Neural cell (in vitro differentiated cells): ENCODE measurements at regions not wholly inside any gene's neighbourhood (a gene's known extent, or its start where the extent isn't known, plus 50 kb on each side); places are given as distances from the start of the nearest gene placed in this dataset.

Experiments used
- H2AFZ ChIP-seq: fragments of 200-600, 300-800 bp; sonication (generic), shearing (Covaris generic); 2 replicates; pipeline ENCODE4 v1.6.0; 2014; ENCODE audit warnings: low read depth, mild to moderate bottlenecking, antibody characterized with exemption, low read length, moderate library complexity
- H3F3A ChIP-seq: fragments of 200-600 bp; shearing (Covaris generic); 2 replicates; pipeline ENCODE4 v1.6.1; 2016; ENCODE audit warnings: mild to moderate bottlenecking, moderate library complexity, mixed read lengths, antibody characterized with exemption, low read length; ENCODE audit not compliant: insufficient read depth, poor library complexity, severe bottlenecking
- H3K27ac ChIP-seq: fragments of 200-600, 300-800 bp; sonication (generic), shearing (Covaris generic); 2 replicates; pipeline ENCODE4 v1.5.1; 2014; ENCODE audit warnings: mild to moderate bottlenecking, low read length, moderate library complexity
- H3K27me3 ChIP-seq: fragments of 300-800, 200-600 bp; sonication (generic), shearing (Covaris generic); 2 replicates; pipeline ENCODE4 v1.6.0; 2014; ENCODE audit warnings: mild to moderate bottlenecking, low read depth, low read length, moderate library complexity; ENCODE audit not compliant: insufficient read depth
- H3K36me3 ChIP-seq: fragments of 300-800, 200-600 bp; sonication (generic), shearing (Covaris generic); 2 replicates; pipeline ENCODE4 v1.5.1; 2014; ENCODE audit warnings: mild to moderate bottlenecking, antibody characterized with exemption, low read length, moderate library complexity; ENCODE audit not compliant: insufficient read depth
- H3K4me2 ChIP-seq: fragments of 300-800, 200-600 bp; sonication (generic), shearing (Covaris generic); 2 replicates; pipeline ENCODE4 v1.6.0; 2014; ENCODE audit warnings: mild to moderate bottlenecking, low read length
- H3K4me3 ChIP-seq: fragments of 300-800, 200-600 bp; sonication (generic), shearing (Covaris generic); 2 replicates; pipeline ENCODE4 v1.5.1; 2014; ENCODE audit warnings: mild to moderate bottlenecking, low read length, moderate library complexity
- H3K79me2 ChIP-seq: fragments of 200-600 bp; shearing (Covaris generic); replicated peaks from 2 replicates; pipeline ENCODE4 v1.6.0; 2014; ENCODE audit warnings: mild to moderate bottlenecking, low read length, moderate library complexity; ENCODE audit not compliant: insufficient read depth
- H3K9ac ChIP-seq: fragments of 300-800, 200-600 bp; sonication (generic), shearing (Covaris generic); 2 replicates; pipeline ENCODE4 v1.6.1; 2016; ENCODE audit warnings: mild to moderate bottlenecking, low read length, mixed read lengths
- H3K9me2 ChIP-seq: fragments of 200-600 bp; shearing (Covaris generic); 2 replicates; pipeline ENCODE4 v1.6.1; 2016; ENCODE audit warnings: mild to moderate bottlenecking, low read length, mixed read lengths; ENCODE audit not compliant: insufficient read depth
- H3K9me3 ChIP-seq: fragments of 200-600, 300-800 bp; sonication (generic), shearing (Covaris generic); 2 replicates; pipeline ENCODE4 v1.6.1; 2016; ENCODE audit warnings: mild to moderate bottlenecking, mixed run types, low read length, moderate library complexity, mixed read lengths
- H4K20me1 ChIP-seq: fragments of 200-600 bp; shearing (Covaris generic); 2 replicates; pipeline ENCODE4 v1.6.1; 2016; ENCODE audit warnings: mild to moderate bottlenecking, mixed run types; ENCODE audit not compliant: insufficient read depth
- CTCF ChIP-seq: fragments of 450-650 bp; IDR thresholded peaks from 2 replicates; pipeline ENCODE4 v1.5.1; 2014; ENCODE audit warnings: antibody characterized with exemption, mild to moderate bottlenecking, moderate library complexity; ENCODE audit not compliant: poor library complexity, severe bottlenecking
- EP300 ChIP-seq: fragments of 450-650 bp; conservative IDR thresholded peaks from 2 replicates; pipeline ENCODE4 v1.6.1; 2014; ENCODE audit warnings: antibody characterized with exemption, mild to moderate bottlenecking, moderate library complexity; ENCODE audit not compliant: poor library complexity, severe bottlenecking
- EZH2 ChIP-seq: fragments of 200-600, 300-800 bp; shearing (Covaris generic), sonication (generic); IDR thresholded peaks from 2 replicates; pipeline ENCODE4 v1.6.1; 2014; ENCODE audit warnings: antibody characterized with exemption, low read length, borderline replicate concordance, mild to moderate bottlenecking; ENCODE audit not compliant: insufficient read depth, poor library complexity, severe bottlenecking
- MXI1 ChIP-seq: fragments of 450-650 bp; conservative IDR thresholded peaks from 2 replicates; pipeline ENCODE4 v1.6.1; 2014; ENCODE audit warnings: antibody characterized with exemption, mild to moderate bottlenecking; ENCODE audit not compliant: poor library complexity, severe bottlenecking
- POLR2AphosphoS5 ChIP-seq: IDR thresholded peaks from 2 replicates; pipeline ENCODE4 v1.6.1; 2012
- RAD21 ChIP-seq: fragments of 450-650 bp; conservative IDR thresholded peaks from 2 replicates; pipeline ENCODE4 v1.6.1; 2014; ENCODE audit warnings: antibody characterized with exemption, mild to moderate bottlenecking, moderate library complexity
- REST ChIP-seq: IDR thresholded peaks from 2 replicates; pipeline ENCODE4 v1.6.1; 2012; ENCODE audit warnings: borderline replicate concordance
- SMC3 ChIP-seq: fragments of 450-650 bp; conservative IDR thresholded peaks from 2 replicates; pipeline ENCODE4 v1.6.1; 2014; ENCODE audit warnings: antibody characterized with exemption, mild to moderate bottlenecking, moderate library complexity; ENCODE audit not compliant: poor library complexity
- TAF1 ChIP-seq: IDR thresholded peaks from 2 replicates; pipeline ENCODE4 v1.6.1; 2012; ENCODE audit warnings: low read depth

- no peaks in the 10 kb centered on the region for H3F3A ChIP-seq
- no peaks in the 10 kb centered on the region for H3K79me2 ChIP-seq
- H3K9me3 ChIP-seq, result no peaks in the 10 kb centered on the region
- no peaks in the 10 kb centered on the region for H3K9me2 ChIP-seq
- no peak overlapping the region for H3K4me3 ChIP-seq
- no peak overlapping the region for H2AFZ ChIP-seq
- H3K27me3 ChIP-seq, result no peaks in the 10 kb centered on the region
- no peaks in the 10 kb centered on the region for H3K36me3 ChIP-seq
- H3K4me2 ChIP-seq, result no peak overlapping the region
- no peak overlapping the region for H3K9ac ChIP-seq
- TF ChIP-seq REST, result no peak
- no peak for TF ChIP-seq EP300
- TF ChIP-seq EZH2, result no peak
- TF ChIP-seq CTCF, result no peak
- no peak for TF ChIP-seq SMC3
- TF ChIP-seq POLR2AphosphoS5, result no peak
- TF ChIP-seq TAF1, result no peak
- TF ChIP-seq MXI1, result no peak
- TF ChIP-seq RAD21, result no peak
- H4K20me1 ChIP-seq, result no peaks in the 10 kb centered on the region
- no peak overlapping the region for H3K27ac ChIP-seq
Observed at GRCh38 chr14:22188318-22188717, 400.7 kb downstream of the DAD1 start.

GRCh38 chr14:22185789-22186188 lies 403.2 kb downstream of the DAD1 start:
- H3K9ac ChIP-seq, result no peak overlapping the region
- TF ChIP-seq REST (no peak), RAD21 (no peak), TAF1 (no peak), EP300 (no peak), POLR2AphosphoS5 (no peak), SMC3 (no peak), MXI1 (no peak), CTCF (no peak), EZH2 (no peak)
- H3K4me2 ChIP-seq, result no peak overlapping the region
- H3F3A ChIP-seq, result no peaks in the 10 kb centered on the region
- no peaks in the 10 kb centered on the region for H3K9me3 ChIP-seq
- H3K79me2 ChIP-seq, result no peaks in the 10 kb centered on the region
- no peak overlapping the region for H2AFZ ChIP-seq
- H3K4me3 ChIP-seq, result no peak overlapping the region
- H4K20me1 ChIP-seq, result no peaks in the 10 kb centered on the region
- H3K27me3 ChIP-seq, result no peaks in the 10 kb centered on the region
- H3K27ac ChIP-seq, result no peak overlapping the region
- no peaks in the 10 kb centered on the region for H3K9me2 ChIP-seq
- no peaks in the 10 kb centered on the region for H3K36me3 ChIP-seq
